ENCODE measurements at regions not wholly inside any gene's neighbourhood (a gene's known extent, or its start where the extent isn't known, plus 50 kb on each side); places are given as distances from the start of the nearest gene placed in this dataset.

DNA sequence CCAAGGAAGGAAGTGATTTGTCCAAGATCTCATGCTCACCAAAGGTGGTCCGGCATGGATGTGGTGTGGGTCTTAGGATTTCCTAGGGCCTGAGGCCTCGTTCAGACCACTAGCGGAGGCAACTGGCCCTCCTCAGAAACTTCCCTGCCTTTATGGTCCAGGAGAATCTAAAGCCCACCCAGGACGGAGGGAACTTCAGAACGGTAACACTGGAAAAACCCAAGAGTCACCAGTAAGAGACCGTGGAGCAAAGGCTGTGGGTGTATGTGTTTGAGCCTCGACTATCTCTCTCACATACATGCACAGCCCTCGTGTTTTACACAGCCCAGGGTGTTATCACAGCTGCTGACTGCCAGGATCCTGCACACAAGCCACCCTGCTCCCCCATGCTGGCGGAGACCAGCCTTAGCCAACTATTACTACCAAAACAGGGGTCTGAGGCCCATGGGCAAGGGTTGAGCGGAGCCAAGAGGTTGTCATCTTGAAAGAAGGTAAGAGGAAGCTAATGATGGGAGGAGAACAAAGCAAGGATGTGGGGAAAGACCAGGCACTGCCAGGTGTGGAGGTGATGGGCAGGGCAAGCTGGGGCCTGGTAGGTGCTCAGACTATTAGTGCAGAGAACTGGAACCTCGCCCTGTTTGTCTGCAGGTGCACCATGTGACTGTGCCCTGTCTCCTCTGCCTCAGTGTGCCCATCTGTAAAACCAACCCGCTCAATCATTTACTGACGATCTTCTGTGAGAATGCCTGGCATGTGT lies 170.2 kb upstream of the ZMIZ1 start:
- DNase-seq (ENCODE audit: low read depth in 2 of 2) = no peak

DNA sequence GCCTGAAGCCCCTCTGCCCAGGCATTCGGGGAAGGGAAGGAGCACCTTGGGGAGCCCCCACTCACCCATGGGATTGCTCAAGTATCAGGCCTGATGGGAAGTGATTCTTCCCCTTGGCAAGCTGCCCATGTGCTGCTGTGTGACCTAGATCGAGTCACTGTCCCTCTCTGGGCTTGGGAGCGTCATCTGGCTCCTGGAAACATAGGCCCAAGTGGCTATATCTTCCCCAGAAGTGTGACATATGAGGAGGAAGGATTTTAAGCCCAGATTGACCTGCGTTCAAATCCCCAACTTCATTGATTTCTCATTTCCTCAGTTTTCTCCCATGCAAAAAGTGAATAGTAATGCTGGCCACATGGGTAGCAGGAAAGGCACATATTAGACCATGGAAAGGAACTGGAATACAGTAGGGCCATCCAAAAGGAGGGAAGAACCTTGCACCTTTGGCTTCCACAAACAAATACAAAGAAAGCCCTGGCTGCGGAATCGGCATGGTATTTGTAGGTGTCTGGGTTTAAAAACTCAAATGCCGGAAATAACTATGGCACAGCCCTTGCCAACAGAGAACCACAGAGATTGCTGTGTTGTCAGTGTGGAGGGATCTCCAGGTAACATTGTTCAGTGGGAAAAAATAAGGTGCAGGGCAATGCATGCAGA lies 169.5 kb upstream of the ZMIZ1 start:
- DNase-seq (ENCODE audit: low read depth in 2 of 2) = no peak

DNA sequence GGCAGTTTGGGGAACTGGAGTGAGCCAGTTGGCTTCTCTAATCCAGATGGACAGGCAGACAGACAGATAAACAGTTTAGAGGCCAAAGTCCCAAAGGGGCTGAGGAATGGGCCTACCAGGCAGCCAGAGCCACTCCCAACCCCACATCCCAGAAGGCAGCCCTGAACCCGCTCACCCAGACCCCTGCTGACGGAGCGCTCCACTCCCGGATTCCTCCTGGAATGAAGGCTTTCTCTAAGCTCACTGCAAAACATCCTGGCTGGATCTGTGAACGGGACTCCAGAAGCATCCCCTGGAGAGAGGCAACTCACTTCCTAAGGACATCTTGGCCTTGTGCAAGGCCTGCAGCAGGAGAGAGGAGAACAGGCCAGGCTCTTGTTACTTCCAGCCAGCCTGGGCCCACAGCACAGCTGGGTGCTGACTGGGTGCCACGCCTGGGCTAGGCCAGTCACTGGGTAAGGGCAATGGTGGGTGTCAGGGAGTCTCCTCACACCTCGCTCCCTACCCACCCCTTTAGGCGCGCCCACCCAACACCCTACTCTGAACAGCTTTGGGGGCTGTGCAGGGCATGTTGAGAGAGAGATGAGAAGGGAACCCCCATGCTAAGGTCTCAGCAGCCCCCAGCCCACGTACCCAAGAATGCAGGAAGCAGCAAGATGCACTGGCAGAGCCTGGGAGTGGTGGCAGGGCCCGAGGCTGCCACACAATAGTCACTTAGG lies 168.6 kb upstream of the ZMIZ1 start:
- DNase-seq (ENCODE audit: low read depth in 2 of 2) = no peak

DNA sequence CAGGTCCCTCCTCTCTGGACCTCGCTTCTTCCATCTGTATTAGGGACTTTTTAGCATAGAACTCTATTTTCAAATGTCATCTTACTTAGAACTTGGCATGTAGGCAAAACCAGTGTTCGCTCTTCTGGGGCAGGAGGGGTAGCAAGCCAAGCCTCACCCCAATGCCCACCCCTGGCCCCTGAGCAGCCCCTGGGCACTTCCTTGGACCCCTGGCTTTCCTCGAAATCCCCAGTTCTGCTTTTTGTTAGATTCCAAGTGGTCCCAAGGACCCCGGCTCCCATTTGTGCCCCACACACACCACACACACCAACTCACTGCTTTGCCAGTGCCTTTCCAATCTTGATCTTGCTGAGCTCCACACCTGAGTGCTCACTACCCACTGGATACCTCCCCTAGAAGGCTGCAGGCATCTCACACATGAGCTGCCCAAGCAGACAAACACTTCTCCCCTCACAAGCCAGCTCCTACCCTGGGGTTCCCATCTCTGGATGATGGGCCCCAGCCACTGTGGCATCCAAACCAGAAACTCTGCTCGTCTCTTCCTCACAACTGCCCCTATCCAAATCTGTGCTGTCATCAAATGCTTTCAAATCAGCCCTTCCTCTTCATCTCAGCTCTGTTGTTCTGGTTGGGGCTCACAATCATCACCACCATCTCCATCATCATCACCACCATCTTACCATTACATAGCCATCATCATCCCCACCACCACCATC lies 167.9 kb upstream of the ZMIZ1 start:
- no peak for DNase-seq (ENCODE audit: low read depth in 2 of 2)

DNA sequence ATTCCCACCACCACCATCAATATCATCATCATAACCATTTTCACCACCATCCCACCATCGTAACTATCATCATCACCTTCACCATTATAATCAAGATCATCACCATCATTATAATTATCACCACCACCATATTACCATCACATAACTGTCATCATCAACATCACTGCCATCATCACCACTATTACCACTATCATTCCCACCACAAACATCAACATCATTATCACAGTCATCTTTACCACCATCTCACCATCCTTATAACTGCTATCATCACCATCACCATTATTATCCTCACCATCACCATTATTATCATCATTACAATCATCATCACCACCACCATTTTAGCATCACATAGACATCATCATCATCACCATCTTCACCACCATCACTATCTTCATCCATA lies 167.1 kb upstream of the ZMIZ1 start:
- no peak for DNase-seq (ENCODE audit: low read depth in 2 of 2)

DNA sequence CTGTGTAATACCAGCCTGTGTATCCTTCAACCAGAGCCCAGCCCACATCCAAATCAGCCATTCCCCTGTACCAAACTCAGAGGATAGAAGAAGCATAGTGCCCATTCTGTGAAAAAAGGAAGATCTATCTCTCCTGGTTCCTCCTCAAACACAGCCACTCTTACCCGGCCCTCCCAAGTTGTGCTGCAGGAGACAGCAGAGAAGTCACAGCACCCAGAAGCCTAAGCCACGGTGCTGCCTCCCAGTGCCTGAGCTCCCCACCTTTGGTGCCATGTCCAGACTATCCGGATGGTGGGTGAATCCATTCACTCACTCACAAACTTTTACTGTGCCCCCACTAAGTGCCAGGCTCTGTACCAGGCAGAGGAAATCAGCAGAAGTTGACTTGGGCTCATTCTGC lies 166.0 kb upstream of the ZMIZ1 start:
- DNase-seq (ENCODE audit: low read depth in 2 of 2) = no peak

DNA sequence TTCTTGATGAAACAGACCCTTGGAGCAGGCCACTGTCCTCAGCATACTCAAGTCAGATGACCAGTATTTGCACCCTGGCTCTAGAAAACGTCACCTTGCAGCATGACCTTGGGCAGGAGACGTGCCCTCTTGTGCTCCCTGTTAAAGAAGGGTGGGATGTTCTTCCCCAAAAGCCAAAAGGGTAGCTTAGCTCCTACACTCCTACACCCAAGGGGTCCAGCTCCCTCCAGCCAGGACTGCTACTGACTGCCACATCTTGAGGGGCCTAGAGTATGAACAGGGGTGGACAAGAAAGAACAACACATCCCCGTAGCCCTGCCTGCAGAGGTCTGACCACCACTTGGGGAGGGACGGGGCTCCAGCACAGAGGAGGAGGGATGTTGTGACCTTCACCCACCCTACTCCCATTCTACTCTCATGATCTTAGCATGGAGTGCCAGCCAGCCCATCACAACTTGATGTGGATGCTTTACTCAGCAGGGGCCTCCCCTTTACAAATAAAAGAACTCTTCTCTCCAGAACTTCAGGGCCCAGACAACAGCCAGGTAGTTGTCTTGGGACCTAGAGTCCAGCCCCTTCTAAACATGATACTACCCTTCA lies 165.3 kb upstream of the ZMIZ1 start:
- no peak for DNase-seq (ENCODE audit: low read depth in 2 of 2)

DNA sequence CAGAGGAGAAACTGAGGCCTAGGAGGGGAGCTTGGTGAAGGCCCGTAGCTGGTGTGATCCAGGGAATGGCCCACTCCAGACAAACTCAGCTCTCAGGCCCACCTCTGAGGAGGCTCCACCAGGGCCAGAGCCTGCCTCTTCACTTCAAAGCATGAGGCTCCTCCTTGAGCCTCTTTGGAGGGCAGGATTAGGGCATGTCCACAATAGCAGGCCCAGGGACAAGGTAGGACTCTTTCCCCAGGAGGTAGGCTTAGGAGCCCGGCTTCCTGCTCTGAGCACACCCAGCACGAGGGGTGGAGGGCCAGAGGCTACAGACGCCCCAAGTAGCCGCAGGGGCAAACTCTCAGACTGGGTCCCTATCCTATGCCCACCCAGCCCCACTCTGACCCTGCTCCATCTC lies 164.6 kb upstream of the ZMIZ1 start:
- DNase-seq (ENCODE audit: low read depth in 2 of 2) = no peak

DNA sequence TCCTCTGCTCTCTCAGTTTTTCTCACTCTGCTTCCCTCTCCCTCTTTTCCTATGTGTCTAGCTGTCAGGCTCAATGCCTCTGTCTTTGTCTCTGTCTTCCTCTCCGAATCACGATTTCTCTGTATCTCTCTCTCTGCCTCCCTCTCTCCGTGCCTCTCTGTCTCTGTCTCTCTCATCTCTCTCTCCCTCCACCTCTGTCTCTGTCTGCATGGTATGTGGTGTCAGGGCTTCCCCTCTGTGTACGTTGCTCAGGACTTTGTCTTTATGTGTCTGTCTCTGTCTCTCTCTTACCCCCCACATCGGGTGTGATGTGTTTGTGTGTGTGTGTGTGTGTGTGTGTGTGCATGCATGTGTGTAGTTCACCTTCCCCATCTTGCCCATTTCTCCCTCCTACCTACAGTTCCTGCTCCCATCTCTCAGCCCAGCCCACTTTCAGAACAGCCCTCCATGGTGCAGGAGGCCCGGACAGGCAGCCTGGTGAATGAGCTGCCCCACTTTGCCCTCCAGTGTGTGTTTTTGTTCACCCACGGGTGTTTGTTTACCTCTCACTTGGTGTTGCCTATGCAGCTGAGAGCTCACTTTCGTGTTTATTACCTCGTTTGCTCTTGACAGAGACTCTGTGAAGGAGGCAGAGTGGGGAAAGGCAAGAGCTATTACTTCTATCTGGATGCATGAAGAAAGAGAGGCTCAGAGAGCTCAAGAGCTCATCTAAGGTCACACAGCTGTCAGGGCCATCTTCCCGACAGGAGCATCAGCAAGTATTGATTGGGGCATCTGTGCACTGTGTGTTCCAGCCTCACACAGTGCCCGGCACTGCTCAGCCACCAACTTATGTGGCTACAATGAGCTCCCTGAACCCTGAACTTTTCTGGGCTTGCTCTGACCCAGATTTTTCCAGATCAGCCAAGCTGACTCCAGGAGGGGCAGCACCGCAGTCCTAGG lies 163.5 kb upstream of the ZMIZ1 start:
- DNase-seq (ENCODE audit: low read depth in 2 of 2) = no peak

DNA sequence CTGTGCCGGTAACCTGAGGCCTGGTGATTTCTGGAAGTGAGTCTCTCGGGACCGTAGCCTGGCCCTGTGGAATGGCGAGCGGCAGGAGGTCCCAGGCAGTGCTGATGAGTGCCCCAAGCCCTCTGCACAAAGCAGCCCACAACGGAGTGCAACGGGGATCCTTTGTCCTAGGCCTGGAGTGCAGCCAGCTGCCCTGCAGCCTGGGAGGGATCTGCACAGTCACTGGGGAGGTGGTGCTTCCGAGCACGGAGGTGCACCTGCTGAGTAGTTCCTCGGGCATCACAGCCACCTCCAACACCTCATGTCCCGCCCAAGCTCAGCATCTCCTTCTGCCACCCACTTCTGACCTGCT lies 162.8 kb upstream of the ZMIZ1 start:
- DNase-seq (ENCODE audit: low read depth in 2 of 2) = no peak

DNA sequence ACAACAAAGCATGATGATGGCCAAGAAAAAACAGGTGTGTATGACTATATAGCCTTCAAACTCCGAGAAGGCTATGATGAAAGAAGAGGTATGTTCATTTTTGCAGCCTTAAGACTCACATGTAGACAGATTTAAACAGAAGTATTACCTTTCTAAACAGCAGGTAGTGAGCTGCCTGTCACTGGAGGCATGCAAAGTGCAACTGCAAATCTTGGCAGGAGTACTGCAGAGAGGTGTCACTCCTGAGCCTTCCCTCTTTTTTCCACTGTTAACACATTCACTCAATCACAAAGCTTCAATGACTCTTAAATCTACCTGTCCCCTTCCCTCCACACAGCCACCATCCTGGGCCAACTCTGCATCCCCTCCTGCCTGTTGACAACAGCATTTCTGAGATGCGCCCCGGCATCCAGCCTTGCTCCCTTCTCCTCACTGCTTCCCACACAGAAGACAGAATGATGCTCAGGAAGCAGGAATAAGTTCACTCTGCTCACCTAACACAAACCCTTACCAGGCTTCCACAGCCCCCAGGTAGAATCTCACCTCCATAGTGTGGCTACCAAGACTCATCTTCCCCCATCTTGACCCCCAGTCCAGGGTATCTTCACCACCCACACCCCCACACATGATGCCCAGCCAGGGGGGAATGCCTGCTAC lies 161.9 kb upstream of the ZMIZ1 start:
- no peak for DNase-seq (ENCODE audit: low read depth in 2 of 2)

DNA sequence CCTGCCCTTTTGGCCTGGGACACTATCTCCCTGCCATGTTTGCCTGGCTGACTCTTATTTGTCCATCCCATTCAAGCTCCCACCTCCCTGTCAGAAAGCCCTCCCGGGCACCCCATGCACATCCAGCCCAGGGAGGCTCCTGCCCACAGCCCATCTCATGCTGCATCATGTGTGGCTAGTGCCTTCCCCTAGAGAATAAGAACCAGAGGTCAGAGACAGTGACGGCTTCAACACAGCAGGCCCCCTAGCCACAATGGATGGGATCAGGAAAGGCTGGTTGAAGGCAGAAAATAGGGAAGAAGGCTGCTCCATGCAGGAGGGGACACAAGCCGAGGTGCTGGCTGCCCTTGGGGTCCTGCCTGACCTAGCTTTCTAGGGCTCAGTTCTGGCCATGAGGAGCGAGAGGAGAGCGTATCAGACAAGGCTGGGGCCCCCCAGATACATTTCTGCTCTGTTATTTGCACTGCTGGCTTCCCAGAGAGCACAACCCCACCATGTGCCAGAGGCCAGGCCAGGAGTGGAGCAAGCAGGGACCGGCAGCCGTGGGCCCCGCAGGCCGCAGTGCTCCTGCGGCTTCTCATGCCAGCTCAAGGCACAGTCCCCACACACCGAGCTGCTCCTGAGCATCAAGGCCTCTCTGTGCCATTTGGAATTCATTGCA lies 161.1 kb upstream of the ZMIZ1 start:
- DNase-seq (ENCODE audit: low read depth in 2 of 2) = no peak

DNA sequence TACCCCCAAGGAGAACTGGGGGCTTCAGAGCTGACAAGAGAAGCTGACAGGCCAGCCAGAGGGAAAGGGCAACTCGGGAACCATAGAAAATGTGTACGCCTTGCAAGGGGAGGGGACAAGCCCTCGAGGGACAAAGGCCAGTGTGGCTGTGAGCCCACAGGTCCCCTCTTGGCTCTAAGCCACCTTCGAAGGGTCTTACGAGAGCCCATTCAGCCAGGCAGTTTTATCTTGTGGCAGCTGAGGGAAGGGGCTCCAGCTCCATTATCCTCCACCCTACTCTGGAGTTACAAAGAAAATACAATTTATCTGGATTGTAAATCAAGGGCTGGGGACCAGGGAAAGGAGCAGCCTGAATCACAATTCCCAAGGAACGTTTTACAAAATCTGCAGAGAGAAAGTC lies 159.5 kb upstream of the ZMIZ1 start:
- DNase-seq (ENCODE audit: low read depth in 2 of 2) = no peak

DNA sequence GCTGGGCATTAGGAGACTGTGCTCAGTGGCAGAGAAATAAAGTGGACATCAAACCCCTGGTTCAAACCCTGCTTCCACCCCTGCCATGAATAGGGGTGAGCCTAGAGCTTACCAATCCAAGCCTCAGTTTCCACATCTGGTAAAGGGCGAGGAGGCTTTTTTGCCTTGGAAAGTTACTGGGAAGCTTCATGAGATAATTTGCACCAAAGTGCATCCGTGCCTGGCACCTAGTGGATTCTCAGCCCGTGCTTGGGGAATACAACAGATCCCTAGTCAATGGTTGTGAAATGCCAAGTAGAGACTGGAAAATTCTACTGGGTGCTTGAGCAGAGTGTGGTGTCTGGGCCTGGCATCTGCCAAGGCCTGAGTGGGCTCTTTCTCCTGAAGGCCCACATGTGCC lies 158.7 kb upstream of the ZMIZ1 start:
- DNase-seq (ENCODE audit: low read depth in 2 of 2) = no peak

DNA sequence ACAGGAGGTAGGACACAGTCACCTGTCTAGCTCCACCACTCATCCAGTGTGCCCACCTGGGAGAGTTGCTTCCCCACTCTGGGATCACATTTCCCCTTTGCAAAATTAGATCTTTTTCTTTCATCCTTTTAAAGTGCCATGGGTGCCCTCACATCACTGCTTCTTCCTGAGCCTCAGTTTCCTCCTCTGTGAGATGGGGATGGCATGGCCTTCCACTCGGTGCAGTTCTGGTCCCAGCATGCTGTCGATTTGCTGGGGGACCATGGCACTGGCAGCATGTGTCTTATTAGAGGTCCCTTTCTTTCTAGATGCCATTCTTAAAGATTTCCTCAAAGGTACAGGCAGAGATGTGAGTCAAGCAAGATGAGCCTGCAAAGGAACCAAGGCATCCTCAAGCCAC lies 158.3 kb upstream of the ZMIZ1 start:
- no peak for DNase-seq (ENCODE audit: low read depth in 2 of 2)

DNA sequence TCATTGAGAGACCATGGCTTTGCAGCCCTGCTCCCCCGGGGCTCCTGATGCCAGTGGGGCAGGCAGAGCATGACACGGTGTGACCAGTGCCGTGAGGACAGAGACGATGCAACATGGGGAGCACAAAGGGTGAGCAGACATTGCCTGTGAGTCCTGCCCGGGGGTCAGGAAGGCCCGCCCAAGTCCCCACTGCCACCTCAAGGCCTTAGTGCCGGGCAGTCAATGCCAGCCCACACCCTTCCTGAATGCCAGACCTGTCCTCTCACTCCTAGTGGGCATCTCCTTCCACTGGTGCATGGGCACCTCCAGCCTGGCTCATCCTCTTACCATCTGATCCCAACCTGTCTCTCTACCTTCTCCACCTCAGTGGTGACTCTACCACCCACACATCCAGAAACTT lies 157.9 kb upstream of the ZMIZ1 start:
- DNase-seq (ENCODE audit: low read depth in 2 of 2) = no peak

DNA sequence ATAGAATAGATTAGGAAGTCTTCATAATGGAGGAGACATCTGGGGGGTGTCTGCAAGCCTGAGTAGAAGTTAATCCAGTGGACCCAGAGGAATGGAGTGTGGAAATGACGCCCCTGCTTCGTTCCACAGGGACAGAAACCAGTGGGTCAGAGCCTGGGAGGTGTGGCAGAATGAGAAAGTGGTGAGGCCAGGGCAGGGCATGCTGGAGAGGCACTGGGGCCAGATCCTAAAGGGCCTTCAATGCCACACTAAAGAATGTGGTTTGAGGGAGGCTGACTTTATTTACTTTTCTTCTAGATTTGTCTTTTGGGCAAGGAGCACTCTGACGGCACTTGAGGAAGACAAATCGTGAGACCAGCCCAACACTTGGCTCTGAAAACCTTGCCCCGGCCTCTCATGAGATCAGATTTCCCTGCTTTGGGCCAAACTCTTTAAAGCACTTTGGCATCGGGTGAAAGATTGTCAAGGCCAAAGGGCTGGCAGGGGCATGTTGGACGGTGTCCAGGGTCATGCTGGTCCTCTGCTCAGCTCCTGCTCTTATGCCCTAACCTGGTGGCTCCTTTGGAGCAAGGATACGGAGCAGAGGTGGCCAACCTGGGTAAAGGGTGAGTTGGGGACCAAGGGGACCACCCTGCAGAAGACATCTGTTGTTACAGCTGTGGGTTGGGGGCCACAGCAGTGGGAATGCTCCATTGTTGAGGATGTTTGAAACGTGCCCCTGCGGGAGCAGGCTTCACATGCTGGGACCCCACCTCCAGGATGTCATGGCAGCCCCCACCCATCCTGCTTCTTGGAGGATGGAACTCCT lies 157.0 kb upstream of the ZMIZ1 start:
- DNase-seq (ENCODE audit: low read depth in 2 of 2) = no peak

DNA sequence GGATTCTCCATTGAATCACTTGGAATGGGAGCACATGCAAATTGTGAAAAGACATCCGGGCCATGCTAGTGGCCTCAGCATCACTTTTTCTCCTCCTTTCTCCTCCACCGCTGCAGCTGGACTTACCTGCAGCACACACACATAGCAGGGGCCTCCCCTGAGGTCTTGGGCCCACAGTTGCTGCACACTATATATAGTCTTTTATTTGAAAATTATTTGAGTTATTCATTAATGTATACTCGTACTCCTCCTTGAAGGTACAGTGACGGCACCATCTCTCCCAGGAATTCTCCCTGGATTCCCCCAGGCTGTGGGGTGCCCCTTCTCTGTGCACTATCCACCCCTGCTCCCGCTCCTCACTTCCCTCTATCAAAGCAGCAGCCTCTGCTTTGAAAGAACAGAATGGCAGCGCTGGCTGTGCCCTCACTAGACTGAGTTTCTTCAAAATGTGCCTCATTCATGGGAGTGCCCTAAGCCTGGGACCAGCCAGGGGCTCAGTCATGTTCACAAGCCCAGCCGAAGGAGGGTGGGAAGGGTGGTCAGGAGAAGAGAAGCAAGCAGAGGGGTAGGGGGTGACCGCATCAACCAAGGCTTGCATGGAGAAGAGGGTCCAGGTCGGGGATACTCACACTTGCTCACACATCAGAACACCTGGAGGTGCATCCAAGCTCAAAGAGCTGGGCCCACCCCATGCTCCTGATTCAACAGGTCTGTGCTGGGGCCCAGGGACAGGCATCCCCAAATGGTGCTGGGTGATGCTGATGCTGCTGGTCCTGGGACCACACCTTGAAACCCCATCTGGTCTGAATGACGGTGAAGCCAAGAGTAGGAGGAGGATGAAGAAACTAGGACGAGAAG lies 156.2 kb upstream of the ZMIZ1 start:
- no peak for DNase-seq (ENCODE audit: low read depth in 2 of 2)
